GM23338 (cell line): ENCODE measurements at regions not wholly inside any gene's neighbourhood (a gene's known extent, or its start where the extent isn't known, plus 50 kb on each side); places are given as distances from the start of the nearest gene placed in this dataset.

Experiments used
- ATAC-seq: fragments of 200-7000 bp; cut with Tn5 transposase; 3 replicates; pipeline ENCODE4 v1.9.1; 2020
- DNase-seq: peaks from one replicate; pipeline ENCODE4 v3.0.0-alpha.2; 2015; ENCODE audit warnings: low spot score
- H2AFZ ChIP-seq: fragments of 200-600 bp; sonication (generic); 2 replicates; pipeline ENCODE4 v1.8.0; 2016; ENCODE audit warnings: antibody characterized with exemption, mild to moderate bottlenecking, moderate library complexity
- H3F3A ChIP-seq: fragments of 200-600 bp; sonication (generic); replicated peaks from 2 replicates; pipeline ENCODE4 v1.8.0; 2017; ENCODE audit warnings: antibody characterized with exemption, mixed run types, low read depth
- H3K27ac ChIP-seq: fragments of 200-600 bp; sonication (generic); 2 replicates; pipeline ENCODE4 v1.6.1; 2016; ENCODE audit warnings: low read depth
- H3K27me3 ChIP-seq: fragments of 200-600 bp; sonication (generic); 2 replicates; pipeline ENCODE4 v1.8.0; 2016; ENCODE audit warnings: mild to moderate bottlenecking, mixed run types, moderate library complexity; ENCODE audit not compliant: insufficient read depth
- H3K36me3 ChIP-seq: fragments of 200-600 bp; sonication (generic); 2 replicates; pipeline ENCODE4 v1.8.0; 2016; ENCODE audit warnings: mild to moderate bottlenecking; ENCODE audit not compliant: insufficient read depth
- H3K4me1 ChIP-seq: fragments of 200-600 bp; sonication (generic); 2 replicates; pipeline ENCODE4 v1.8.0; 2016; ENCODE audit warnings: mild to moderate bottlenecking, moderate library complexity; ENCODE audit not compliant: insufficient read depth
- H3K4me2 ChIP-seq: fragments of 200-600 bp; sonication (generic); 2 replicates; pipeline ENCODE4 v1.7.1; 2017; ENCODE audit warnings: mixed run types
- H3K4me3 ChIP-seq: fragments of 200-600 bp; sonication (generic); 2 replicates; pipeline ENCODE4 v1.6.1; 2016; ENCODE audit warnings: mixed run types
- H3K79me2 ChIP-seq: fragments of 200-600 bp; sonication (generic); replicated peaks from 2 replicates; pipeline ENCODE4 v1.8.0; 2017; ENCODE audit warnings: mild to moderate bottlenecking; ENCODE audit not compliant: insufficient read depth
- H3K9me2 ChIP-seq: fragments of 200-600 bp; sonication (generic); 2 replicates; pipeline ENCODE4 v1.8.0; 2017; ENCODE audit not compliant: insufficient read depth
- H4K20me1 ChIP-seq: fragments of 200-600 bp; sonication (generic); replicated peaks from 2 replicates; pipeline ENCODE4 v1.8.0; 2017; ENCODE audit warnings: mild to moderate bottlenecking; ENCODE audit not compliant: insufficient read depth
- H3K27ac Mint-ChIP-seq: 2 replicates; pipeline ENCODE4 v1.8.0; 2020; ENCODE audit warnings: inconsistent platforms, mild to moderate bottlenecking, moderate library complexity, mixed read lengths
- H3K27me3 Mint-ChIP-seq: 3 replicates; pipeline ENCODE4 v1.8.0; 2022; ENCODE audit warnings: low read depth, mild to moderate bottlenecking, moderate library complexity, mixed read lengths, inconsistent platforms; ENCODE audit not compliant: insufficient read depth, poor library complexity
- H3K36me3 Mint-ChIP-seq: 3 replicates; pipeline ENCODE4 v1.8.0; 2021; ENCODE audit warnings: low read depth, mild to moderate bottlenecking, inconsistent platforms, moderate library complexity, mixed read lengths
- H3K4me1 Mint-ChIP-seq: 3 replicates; pipeline ENCODE4 v1.8.0; 2020; ENCODE audit warnings: mild to moderate bottlenecking, inconsistent platforms, mixed read lengths
- H3K4me3 Mint-ChIP-seq: 3 replicates; pipeline ENCODE4 v1.8.0; 2021; ENCODE audit warnings: moderate library complexity, mild to moderate bottlenecking, inconsistent platforms, mixed read lengths
- H3K9me3 Mint-ChIP-seq: 3 replicates; pipeline ENCODE4 v1.8.0; 2020; ENCODE audit warnings: moderate library complexity, mild to moderate bottlenecking, inconsistent platforms, mixed read lengths
- CREB1 ChIP-seq: fragments of 250-450 bp; sonication (Bioruptor Pico); IDR thresholded peaks from 2 replicates; pipeline ENCODE4 v1.5.0; 2020; ENCODE audit warnings: low read depth, mild to moderate bottlenecking, moderate library complexity
- EZH2 ChIP-seq: fragments of 200-600 bp; sonication (generic); IDR thresholded peaks from one replicate; pipeline ENCODE4 v1.8.0; 2017; ENCODE audit warnings: antibody characterized with exemption, mild to moderate bottlenecking, low read depth; ENCODE audit not compliant: unreplicated experiment
- EZH2phosphoT487 ChIP-seq: fragments of 200-600 bp; sonication (generic); IDR thresholded peaks from one replicate; pipeline ENCODE4 v1.8.1; 2018; ENCODE audit warnings: antibody characterized with exemption; ENCODE audit not compliant: unreplicated experiment
- JUNB ChIP-seq: IDR thresholded peaks from one replicate; pipeline ENCODE4 v1.6.1; 2016; ENCODE audit warnings: antibody characterized with exemption; ENCODE audit not compliant: unreplicated experiment
- NANOG ChIP-seq: IDR thresholded peaks from 2 replicates; pipeline ENCODE4 v1.6.1; 2016; ENCODE audit warnings: antibody characterized with exemption, borderline replicate concordance
- STAT1 ChIP-seq: IDR thresholded peaks from one replicate; pipeline ENCODE4 v1.6.1; 2016; ENCODE audit warnings: antibody characterized with exemption; ENCODE audit not compliant: unreplicated experiment
- TF ChIP-seq, protein P1 (sequence below): IDR thresholded peaks from 2 replicates; pipeline ENCODE4 v1.6.1; 2016; ENCODE audit warnings: antibody characterized with exemption
- TF ChIP-seq, protein P2 (sequence below): IDR thresholded peaks from one replicate; pipeline ENCODE4 v1.6.1; 2018; ENCODE audit warnings: antibody characterized with exemption; ENCODE audit not compliant: unreplicated experiment

DNA sequence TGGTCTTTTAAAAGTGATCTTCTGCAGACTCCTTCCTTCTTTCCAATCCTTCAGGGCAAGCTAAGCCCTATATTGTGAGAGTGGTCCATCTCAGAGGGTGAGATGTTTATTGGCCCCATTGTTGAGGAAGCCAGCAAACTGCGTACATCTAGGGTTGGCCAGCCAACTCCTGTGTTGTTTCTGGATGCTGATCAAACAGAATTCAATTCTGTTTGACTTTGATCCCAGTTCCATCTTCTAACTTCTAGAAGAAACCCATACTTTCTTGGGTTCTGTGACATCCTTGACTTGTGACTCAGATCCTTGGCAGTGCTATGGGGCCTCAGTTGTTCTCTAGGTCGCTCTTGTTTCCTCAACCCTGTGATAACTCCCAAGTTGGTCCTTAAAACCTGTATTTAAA is 116.2 kb downstream of the LSMEM1 start (continued):
- TF ChIP-seq, protein P1, sequence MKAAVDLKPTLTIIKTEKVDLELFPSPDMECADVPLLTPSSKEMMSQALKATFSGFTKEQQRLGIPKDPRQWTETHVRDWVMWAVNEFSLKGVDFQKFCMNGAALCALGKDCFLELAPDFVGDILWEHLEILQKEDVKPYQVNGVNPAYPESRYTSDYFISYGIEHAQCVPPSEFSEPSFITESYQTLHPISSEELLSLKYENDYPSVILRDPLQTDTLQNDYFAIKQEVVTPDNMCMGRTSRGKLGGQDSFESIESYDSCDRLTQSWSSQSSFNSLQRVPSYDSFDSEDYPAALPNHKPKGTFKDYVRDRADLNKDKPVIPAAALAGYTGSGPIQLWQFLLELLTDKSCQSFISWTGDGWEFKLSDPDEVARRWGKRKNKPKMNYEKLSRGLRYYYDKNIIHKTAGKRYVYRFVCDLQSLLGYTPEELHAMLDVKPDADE: no peak
- TF ChIP-seq EZH2phosphoT487: no peak
- TF ChIP-seq CREB1: no peak
- no peak for TF ChIP-seq STAT1

DNA sequence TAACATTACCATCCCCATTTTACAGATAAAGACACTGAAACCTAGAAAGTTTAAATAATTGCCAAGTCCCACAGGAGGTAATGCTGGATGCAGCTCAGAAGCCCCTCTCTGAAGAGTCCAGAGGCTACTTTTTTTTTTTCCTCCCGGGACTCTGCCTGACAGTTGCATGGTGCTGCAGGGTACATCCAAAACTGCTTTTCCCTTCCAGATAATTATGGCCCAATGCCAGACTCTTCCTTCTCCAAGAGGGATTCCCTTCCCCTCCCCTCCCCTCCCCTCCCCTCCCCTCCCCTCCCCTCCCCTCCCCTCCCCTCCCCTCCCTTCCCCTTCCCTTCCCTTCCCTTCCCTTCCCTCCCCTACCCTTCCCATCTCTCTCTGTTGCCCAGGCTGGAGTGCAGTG is 122.9 kb downstream of the LSMEM1 start:
- H3K36me3 Mint-ChIP-seq: no peaks in the 10 kb centered on the region
- no peak overlapping the region for H3K27ac ChIP-seq

More for the DNA sequence above, 122.9 kb downstream of the LSMEM1 start:
- DNase-seq (no peak), ATAC-seq (no peak)
- Histone ChIP-seq H3F3A (no peaks in the 10 kb centered on the region), H3K36me3 (no peaks in the 10 kb centered on the region), H3K9me2 (peaks cover 7% of the 10 kb centered on the region; the same call in 1 of the 2 replicates), H3K4me2 (no peak overlapping the region), H4K20me1 (no peaks in the 10 kb centered on the region), H2AFZ (no peak overlapping the region), H3K4me3 (no peak overlapping the region), H3K27me3 (no peaks in the 10 kb centered on the region), H3K4me1 (no peaks in the 10 kb centered on the region), H3K79me2 (no peaks in the 10 kb centered on the region)
- H3K9me3 Mint-ChIP-seq: no peaks in the 10 kb centered on the region
- no peaks in the 10 kb centered on the region for H3K4me1 Mint-ChIP-seq
- no peaks in the 10 kb centered on the region for H3K27me3 Mint-ChIP-seq
- no peak overlapping the region for H3K4me3 Mint-ChIP-seq
- no peak overlapping the region for H3K27ac Mint-ChIP-seq
- no peak for TF ChIP-seq STAT1
- TF ChIP-seq, protein P1: no peak
- TF ChIP-seq JUNB: no peak
- no peak for TF ChIP-seq EZH2
- TF ChIP-seq NANOG: no peak
- TF ChIP-seq CREB1: no peak
- TF ChIP-seq, protein P2, sequence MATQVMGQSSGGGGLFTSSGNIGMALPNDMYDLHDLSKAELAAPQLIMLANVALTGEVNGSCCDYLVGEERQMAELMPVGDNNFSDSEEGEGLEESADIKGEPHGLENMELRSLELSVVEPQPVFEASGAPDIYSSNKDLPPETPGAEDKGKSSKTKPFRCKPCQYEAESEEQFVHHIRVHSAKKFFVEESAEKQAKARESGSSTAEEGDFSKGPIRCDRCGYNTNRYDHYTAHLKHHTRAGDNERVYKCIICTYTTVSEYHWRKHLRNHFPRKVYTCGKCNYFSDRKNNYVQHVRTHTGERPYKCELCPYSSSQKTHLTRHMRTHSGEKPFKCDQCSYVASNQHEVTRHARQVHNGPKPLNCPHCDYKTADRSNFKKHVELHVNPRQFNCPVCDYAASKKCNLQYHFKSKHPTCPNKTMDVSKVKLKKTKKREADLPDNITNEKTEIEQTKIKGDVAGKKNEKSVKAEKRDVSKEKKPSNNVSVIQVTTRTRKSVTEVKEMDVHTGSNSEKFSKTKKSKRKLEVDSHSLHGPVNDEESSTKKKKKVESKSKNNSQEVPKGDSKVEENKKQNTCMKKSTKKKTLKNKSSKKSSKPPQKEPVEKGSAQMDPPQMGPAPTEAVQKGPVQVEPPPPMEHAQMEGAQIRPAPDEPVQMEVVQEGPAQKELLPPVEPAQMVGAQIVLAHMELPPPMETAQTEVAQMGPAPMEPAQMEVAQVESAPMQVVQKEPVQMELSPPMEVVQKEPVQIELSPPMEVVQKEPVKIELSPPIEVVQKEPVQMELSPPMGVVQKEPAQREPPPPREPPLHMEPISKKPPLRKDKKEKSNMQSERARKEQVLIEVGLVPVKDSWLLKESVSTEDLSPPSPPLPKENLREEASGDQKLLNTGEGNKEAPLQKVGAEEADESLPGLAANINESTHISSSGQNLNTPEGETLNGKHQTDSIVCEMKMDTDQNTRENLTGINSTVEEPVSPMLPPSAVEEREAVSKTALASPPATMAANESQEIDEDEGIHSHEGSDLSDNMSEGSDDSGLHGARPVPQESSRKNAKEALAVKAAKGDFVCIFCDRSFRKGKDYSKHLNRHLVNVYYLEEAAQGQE: no peak
